HUDEP-2 (cell line): ENCODE measurements at regions not wholly inside any gene's neighbourhood (a gene's known extent, or its start where the extent isn't known, plus 50 kb on each side); places are given as distances from the start of the nearest gene placed in this dataset.

ENCODE experiments used
- DNase-seq, 76 experiments: peaks; one replicate each; lab custom pipeline; 2025; ENCODE audit not compliant: unreplicated experiment in 76 of 76; lab: John Stamatoyannopoulos, UW

- DNase-seq: no peak
Measured at GRCh38 chr18:39419315-39419714, 1853.7 kb upstream of the CELF4 start.

DNA sequence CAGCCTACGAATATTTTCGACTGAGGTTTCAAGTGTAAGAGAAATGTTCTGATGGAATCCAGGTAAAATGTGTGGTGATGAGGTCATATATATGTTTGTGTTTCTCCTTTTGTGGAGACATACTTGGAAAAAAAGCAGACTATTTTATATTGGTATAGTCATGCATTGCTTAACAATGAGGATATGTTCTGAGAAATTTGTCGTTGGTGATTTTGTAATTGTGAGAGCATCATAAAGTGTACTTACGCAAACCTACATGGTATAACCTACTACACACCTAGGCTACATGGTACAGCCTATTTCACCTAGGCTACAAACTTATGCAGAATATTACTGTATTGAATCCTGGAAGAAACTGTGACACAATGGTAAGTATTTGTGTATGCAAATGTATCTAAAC, 1849.9 kb upstream of the CELF4 start:
- no peak for DNase-seq

- DNase-seq: peak in 1 of 76 experiments; percentile 18
Measured at GRCh38 chr18:39414009-39414700, 1848.6 kb upstream of the CELF4 start.

- no peak for DNase-seq
Measured at GRCh38 chr18:39406941-39407340, 1841.3 kb upstream of the CELF4 start.

DNA sequence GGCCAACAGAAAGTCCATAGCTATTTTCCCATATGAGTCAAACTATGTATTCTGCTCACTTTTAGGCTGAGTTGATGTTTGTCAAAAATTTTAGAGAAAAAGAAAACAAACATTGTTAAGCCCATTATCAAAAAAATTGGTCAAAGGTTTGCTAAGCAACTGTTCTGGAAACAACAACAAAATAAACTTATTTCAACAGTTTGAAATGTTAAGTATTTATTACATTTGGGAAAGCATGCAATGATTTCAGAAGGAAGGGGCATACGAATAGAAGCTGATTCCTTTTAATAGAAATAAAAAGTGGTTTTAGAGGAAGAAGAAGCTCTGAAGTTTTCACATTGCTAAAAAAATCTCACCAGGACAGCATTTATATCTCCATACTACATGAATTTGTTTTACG, 1837.5 kb upstream of the CELF4 start:
- no peak for DNase-seq

- DNase-seq: no peak
Measured at GRCh38 chr18:39399662-39400061, 1834.1 kb upstream of the CELF4 start.

GRCh38 chr18:39396168-39396567, 1830.6 kb upstream of the CELF4 start:
- DNase-seq: no peak

GRCh38 chr18:39389800-39390379, 1824.3 kb upstream of the CELF4 start:
- DNase-seq: no peak

DNA sequence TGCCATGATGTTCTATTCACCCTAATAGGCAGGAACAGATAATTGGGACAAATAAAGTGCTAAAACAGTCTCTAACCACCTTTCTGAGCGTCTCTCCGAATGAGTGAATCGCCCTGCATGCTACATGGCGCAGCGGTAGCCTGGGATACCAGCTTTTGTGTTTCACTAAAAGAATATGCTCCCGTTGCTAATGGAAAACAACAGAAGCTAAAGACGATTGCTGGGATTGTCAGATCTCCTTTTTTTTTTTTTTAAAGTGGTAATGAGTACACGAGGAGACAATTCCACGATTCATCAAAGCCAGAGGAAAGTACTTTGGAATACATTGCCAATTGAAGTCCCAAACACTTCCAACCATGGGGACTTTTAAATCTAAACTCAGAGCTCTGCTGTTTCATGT, 1815.3 kb upstream of the CELF4 start:
- DNase-seq: no peak

DNA sequence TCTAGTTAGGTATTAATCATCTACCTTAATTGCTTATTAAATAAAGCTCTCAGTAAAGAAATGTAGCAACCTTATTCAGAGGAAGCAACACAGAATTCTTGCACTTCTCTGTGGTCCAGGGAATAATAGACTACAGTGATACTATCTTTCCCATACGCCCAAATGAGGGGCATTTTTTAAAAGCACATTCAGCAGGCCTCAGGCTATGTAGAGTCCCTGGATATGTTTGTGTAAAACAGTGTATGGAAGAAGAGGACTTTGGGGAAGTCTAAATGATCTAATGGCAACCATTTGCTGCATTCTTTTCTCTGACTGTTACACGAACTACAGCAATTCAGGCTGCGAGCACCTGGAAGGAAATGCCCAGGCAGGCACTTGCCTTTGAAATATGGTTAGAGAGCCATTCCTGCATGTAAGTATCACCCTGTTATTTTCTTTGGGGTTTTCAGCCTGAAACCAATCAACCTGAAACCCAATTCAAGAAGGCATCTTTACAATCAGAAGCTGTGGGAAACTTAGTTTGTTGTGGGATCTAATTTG, 1814.7 kb upstream of the CELF4 start:
- DNase-seq: no peak

DNA sequence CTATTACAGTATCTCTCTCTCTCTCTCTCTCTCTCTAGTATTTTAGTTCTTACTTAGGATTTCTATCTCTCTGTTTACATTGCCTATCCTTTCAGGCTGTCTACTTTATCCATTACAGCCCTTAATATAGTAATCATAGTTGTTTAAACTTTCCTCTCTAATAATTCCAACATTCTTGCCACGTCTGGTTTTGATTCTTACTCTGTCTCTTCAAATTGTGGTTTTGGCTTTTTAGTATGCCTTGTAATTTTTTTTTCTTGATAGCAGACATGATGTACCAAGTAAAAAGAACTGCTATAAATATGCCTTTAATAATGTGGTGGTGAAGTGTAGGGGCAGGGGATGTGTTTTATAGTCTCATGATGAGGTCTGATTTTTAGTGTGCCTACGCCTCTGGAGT, 1809.5 kb upstream of the CELF4 start:
- no peak for DNase-seq

DNA sequence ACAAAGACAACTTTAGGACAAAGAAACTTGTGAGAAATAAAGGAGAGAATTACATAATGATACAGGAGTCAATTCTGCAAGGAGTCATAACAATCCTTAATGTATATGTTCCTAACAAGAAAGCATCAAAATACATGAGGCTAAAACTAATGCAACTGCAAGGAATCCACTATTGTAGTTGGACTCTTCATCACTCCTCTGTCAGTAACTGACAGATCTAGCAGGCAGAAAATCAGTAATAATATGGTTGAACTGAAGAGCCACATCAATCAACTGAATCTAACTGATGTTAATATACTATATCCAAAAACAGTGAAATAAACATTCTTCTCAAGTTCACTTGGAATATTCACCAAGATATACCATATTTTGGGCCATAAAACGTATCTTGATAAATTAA, 1806.4 kb upstream of the CELF4 start:
- DNase-seq: no peak

DNA sequence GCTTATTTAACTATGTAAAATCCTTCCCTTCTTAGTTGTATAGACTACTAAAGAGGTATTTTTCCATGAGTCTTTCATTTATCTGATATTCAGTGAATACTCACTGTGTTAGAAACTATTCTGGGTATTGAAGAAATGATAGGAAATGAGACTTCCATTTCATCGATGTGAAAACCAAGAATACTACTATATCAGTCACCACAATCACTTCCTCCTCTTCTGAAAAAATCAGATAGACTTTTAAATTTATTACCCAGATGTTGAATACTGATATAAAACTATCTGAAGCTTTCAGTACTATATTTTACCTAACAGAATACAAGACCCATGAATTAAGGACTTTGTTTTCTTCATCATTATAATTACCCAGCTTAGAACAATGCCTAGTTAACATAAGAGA, 1801.1 kb upstream of the CELF4 start:
- DNase-seq: no peak

GRCh38 chr18:39365836-39366485, 1800.4 kb upstream of the CELF4 start:
- DNase-seq: no peak

- no peak for DNase-seq
Measured at GRCh38 chr18:39360072-39360471, 1794.5 kb upstream of the CELF4 start.

DNA sequence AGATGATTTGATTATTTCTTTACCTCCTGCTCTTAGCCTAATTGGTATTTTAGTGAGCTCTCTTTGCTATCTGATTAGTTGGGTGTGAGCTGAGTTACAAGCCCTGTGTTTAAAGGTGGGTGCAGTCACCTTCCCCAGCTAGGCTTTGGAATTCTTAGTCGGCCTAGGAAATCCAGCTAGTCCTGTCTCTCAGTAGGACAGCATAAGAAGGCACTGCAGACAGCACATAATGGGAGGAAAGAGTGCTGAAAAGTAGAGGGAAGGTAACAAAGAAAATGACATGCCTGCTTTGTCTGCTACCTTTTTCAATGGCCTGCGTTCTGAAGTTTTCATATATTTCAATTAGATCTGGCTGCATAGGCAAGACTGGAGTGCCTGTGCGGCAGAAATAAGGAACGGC, 1794.0 kb upstream of the CELF4 start:
- no peak for DNase-seq

GRCh38 chr18:39350945-39351344, 1785.3 kb upstream of the CELF4 start:
- no peak for DNase-seq

DNA sequence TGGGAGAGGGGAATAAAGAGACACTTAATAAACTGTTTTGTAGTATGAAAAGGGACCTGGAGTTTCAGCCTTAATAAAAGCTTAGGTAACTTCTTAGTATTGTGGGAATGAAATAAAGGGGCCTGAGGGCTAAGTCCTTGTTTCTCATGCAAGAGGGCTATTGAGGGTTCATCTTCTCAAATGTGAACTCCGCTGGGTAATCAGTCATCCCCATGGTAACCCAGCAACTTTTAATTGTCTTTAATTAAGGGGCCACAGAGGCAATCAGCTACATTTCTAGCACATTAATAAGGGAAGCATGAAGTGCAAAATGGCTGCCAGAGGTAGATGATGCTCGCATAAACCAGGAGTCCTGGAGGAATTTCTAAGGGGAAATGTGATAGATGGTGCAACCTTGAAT, 1784.2 kb upstream of the CELF4 start:
- no peak for DNase-seq

DNA sequence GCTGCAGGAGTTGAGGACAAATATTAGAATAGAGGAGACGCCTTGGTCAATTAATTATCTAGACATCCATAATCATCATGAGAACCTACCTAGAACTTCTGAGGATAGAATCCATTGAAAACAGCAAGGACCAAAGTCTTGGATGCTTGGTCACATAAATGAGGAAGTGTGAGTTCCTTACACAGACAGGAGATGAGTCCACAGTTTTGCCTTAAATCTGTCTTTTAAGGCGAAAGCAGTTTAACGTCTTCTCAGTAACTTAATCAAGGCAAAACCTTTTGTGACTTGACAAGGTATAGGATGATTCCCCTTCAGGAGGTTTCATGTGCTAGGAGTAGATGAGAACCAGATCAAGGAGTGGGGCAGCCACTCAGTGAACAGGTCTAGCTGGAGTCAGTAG, 1783.2 kb upstream of the CELF4 start:
- no peak for DNase-seq

DNA sequence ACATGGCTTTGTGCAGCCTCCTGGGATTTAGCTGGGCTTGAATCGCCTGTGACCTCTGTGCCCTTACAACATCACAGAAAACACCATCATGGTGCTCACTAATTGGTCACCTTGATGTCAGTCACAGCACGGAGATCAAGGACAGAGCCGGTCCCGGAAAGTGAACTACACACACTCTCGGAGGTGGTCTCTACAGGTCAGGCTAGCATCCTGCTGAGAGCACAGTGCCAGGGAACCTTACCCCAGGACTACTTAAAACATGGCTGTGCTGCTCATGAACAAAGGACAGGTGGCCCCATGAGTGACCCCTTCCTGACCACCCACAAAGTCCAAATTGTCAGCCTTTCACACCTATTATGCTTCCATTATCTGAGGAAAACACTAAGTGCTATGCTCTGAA, 1782.1 kb upstream of the CELF4 start:
- no peak for DNase-seq

GRCh38 chr18:39346916-39347315, 1781.3 kb upstream of the CELF4 start:
- DNase-seq: no peak

- DNase-seq: no peak
Measured at GRCh38 chr18:39345321-39345720, 1779.7 kb upstream of the CELF4 start.
